ENCODE measurements at regions not wholly inside any gene's neighbourhood (a gene's known extent, or its start where the extent isn't known, plus 50 kb on each side); places are given as distances from the start of the nearest gene placed in this dataset.

GRCh38 chr18:25435149-25435782, 83.3 kb upstream of the ZNF521 start:
- TF ChIP-seq POLR2A (IDR thresholded peaks at IDR 0.05; ENCODE audit: low read depth, low read length): no peak
- TF ChIP-seq TAF1 (IDR thresholded peaks at IDR 0.05; ENCODE audit: borderline replicate concordance, low read depth, low read length): no peak
- no peak for TF ChIP-seq POLR2AphosphoS5 (IDR thresholded peaks at IDR 0.05; ENCODE audit: low read depth, low read length)

Data from GM12892 (cell line).